WI38 (cell line): ENCODE measurements at regions not wholly inside any gene's neighbourhood (a gene's known extent, or its start where the extent isn't known, plus 50 kb on each side); places are given as distances from the start of the nearest gene placed in this dataset.

ENCODE experiments used
- H3K4me3 ChIP-seq: 2 replicates; pipeline ENCODE4 v1.5.1; 2011; ENCODE audit warnings: low read depth, mild to moderate bottlenecking, control low read depth, low read length
- TF ChIP-seq, protein P1 (sequence below): IDR thresholded peaks from 2 replicates; pipeline ENCODE4 v1.5.1; 2012; ENCODE audit warnings: low read depth, mild to moderate bottlenecking, control low read depth, low read length

DNA sequence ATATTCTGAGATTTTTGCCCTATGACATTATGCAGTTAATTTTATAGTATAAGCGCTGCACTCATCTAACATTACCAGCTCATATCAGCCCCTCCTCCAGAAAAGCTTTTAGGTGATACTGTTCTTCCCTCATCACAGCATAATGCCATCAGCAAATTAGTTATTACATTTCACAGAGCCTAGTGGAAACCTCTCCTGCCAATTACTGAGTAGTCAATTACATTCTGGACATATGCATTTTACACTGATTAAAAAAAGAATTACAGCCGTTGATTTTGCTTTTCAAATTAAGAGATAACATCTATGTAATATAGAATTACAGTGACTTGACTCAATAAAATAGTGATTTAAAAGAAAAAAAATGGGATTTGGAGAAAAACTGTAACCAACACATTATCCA, 542.1 kb downstream of the UQCRFS1 start:
- TF ChIP-seq, protein P1, sequence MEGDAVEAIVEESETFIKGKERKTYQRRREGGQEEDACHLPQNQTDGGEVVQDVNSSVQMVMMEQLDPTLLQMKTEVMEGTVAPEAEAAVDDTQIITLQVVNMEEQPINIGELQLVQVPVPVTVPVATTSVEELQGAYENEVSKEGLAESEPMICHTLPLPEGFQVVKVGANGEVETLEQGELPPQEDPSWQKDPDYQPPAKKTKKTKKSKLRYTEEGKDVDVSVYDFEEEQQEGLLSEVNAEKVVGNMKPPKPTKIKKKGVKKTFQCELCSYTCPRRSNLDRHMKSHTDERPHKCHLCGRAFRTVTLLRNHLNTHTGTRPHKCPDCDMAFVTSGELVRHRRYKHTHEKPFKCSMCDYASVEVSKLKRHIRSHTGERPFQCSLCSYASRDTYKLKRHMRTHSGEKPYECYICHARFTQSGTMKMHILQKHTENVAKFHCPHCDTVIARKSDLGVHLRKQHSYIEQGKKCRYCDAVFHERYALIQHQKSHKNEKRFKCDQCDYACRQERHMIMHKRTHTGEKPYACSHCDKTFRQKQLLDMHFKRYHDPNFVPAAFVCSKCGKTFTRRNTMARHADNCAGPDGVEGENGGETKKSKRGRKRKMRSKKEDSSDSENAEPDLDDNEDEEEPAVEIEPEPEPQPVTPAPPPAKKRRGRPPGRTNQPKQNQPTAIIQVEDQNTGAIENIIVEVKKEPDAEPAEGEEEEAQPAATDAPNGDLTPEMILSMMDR: no peak
- H3K4me3 ChIP-seq: no peak overlapping the region

GRCh38 chr19:28669804-28670203, 543.1 kb downstream of the UQCRFS1 start:
- TF ChIP-seq, protein P1: no peak
- H3K4me3 ChIP-seq: no peak overlapping the region

DNA sequence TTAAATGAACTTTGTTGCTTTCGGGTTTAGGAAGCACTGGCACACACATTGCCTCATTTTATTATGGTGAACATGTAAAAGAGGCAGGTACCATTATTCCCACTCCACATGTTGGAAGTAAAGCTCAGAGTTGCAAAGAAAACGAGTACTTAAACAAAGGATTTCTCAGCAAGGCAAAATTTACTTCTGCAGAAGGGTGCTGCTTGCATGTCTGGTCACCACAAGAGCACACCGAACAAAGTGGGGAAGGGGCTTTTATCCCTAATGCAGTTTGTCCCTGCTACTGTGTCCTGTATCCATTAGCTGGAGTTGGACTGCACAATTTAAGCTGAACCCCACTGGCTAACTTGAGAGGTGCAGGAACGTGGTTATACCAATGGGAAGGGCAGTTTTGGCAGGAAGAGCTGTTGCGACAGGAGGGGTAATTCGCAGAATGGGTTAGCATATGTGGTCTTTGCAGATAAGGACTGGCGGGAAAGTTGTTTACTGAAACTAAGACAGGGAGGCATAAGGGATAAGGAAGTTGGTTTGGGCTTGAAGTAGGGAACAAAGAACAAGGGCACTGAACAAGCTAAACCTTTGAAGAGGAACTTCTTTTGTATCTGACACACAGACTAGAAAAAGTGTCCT, 545.5 kb downstream of the UQCRFS1 start:
- TF ChIP-seq, protein P1: no peak

GRCh38 chr19:28665748-28666147, 547.2 kb downstream of the UQCRFS1 start:
- TF ChIP-seq, protein P1: no peak
- H3K4me3 ChIP-seq: no peak overlapping the region

More for the DNA sequence above, 545.5 kb downstream of the UQCRFS1 start:
- no peak overlapping the region for H3K4me3 ChIP-seq

- no peak overlapping the region for H3K4me3 ChIP-seq
- TF ChIP-seq, protein P1: no peak
These were observed 556.3 kb downstream of the UQCRFS1 start for GRCh38 chr19:28656644-28657043.

- TF ChIP-seq, protein P1: no peak
These were observed 557.9 kb downstream of the UQCRFS1 start for GRCh38 chr19:28655054-28655453.

DNA sequence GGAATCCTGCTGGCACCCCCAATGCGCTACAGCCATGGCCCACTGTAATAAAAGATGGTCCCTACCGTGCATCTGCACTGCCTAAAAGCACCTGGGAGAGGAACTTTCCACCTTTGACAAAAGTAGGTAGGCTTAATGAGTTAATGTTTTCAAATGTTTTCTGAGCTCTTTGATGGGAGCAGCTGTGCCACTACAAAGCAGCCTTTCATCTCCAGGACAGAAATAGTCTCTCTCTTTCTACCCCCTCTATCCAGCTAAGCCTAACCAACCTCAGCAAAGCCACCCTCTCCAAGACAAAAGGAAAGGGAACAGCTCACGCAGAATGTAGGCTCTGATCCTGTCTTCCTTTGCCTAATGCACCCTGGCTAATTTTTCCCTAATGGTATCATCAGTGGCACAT, 560.2 kb downstream of the UQCRFS1 start:
- H3K4me3 ChIP-seq: no peak overlapping the region
- TF ChIP-seq, protein P1: no peak

More at GRCh38 chr19:28655054-28655453, 557.9 kb downstream of the UQCRFS1 start:
- no peak overlapping the region for H3K4me3 ChIP-seq
